HUES48 (cell line): ENCODE measurements at regions not wholly inside any gene's neighbourhood (a gene's known extent, or its start where the extent isn't known, plus 50 kb on each side); places are given as distances from the start of the nearest gene placed in this dataset.

ENCODE experiments used
- H3K27ac ChIP-seq: one replicate; pipeline ENCODE4 v1.7.0; 2013; ENCODE audit warnings: low read depth, low read length, inconsistent platforms
- H3K27me3 ChIP-seq: 2 replicates; pipeline ENCODE4 v1.6.1; 2013; ENCODE audit warnings: mild to moderate bottlenecking, low read length; ENCODE audit not compliant: control insufficient read depth, insufficient read depth
- H3K36me3 ChIP-seq: 2 replicates; pipeline ENCODE4 v1.6.1; 2013; ENCODE audit warnings: low read length; ENCODE audit not compliant: control insufficient read depth, insufficient read depth
- H3K4me1 ChIP-seq: 2 replicates; pipeline ENCODE4 v1.6.1; 2013; ENCODE audit warnings: mild to moderate bottlenecking, low read length; ENCODE audit not compliant: control insufficient read depth, insufficient read depth
- H3K4me3 ChIP-seq: 2 replicates; pipeline ENCODE4 v1.5.1; 2013; ENCODE audit warnings: mild to moderate bottlenecking, low read depth, low read length
- H3K9ac ChIP-seq: 2 replicates; pipeline ENCODE4 v1.6.1; 2013; ENCODE audit warnings: mild to moderate bottlenecking, low read depth, low read length, moderate library complexity
- H3K9me3 ChIP-seq: 2 replicates; pipeline ENCODE4 v1.6.1; 2013; ENCODE audit warnings: low read length; ENCODE audit not compliant: control insufficient read depth, insufficient read depth

DNA sequence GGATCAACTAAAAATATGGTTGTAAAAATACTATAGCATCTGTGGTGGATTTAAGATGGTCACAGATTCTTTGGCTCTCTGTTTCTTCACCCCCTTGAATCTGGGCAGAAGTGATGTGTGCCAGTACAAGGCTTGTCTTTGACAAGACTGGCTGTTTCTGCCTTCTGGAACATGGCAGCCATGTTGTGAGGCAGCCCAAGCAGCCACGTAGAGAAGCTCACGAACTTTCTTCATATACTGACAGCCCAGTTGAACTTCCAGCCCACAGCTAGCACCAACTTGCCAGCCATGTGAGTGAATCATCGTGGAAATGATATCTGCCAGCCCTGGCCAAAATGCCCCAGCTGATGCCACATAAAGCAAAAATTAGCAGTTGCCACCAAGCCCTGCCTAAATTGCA, 110.8 kb downstream of the BOD1 start:
- Histone ChIP-seq H3K4me3 (no peak overlapping the region), H3K27me3 (no peaks in the 10 kb centered on the region), H3K36me3 (no peaks in the 10 kb centered on the region), H3K9ac (no peak overlapping the region), H3K4me1 (no peaks in the 10 kb centered on the region), H3K27ac (no peak overlapping the region), H3K9me3 (no peaks in the 10 kb centered on the region; the same call in 1 of the 2 replicates)

GRCh38 chr5:173501922-173502321, 114.5 kb downstream of the BOD1 start:
- H3K9ac ChIP-seq: no peak overlapping the region
- no peak overlapping the region for H3K4me3 ChIP-seq
- H3K27me3 ChIP-seq: no peaks in the 10 kb centered on the region
- no peaks in the 10 kb centered on the region; the same call in 1 of the 2 replicates for H3K4me1 ChIP-seq
- no peaks in the 10 kb centered on the region for H3K36me3 ChIP-seq
- no peak overlapping the region for H3K27ac ChIP-seq
- no peaks in the 10 kb centered on the region; the same call in 1 of the 2 replicates for H3K9me3 ChIP-seq

GRCh38 chr5:173501271-173501670, 115.2 kb downstream of the BOD1 start:
- Histone ChIP-seq H3K27ac (no peak overlapping the region), H3K4me3 (no peak overlapping the region), H3K9ac (no peak overlapping the region), H3K36me3 (no peaks in the 10 kb centered on the region), H3K4me1 (no peaks in the 10 kb centered on the region; the same call in 1 of the 2 replicates), H3K27me3 (no peaks in the 10 kb centered on the region), H3K9me3 (no peaks in the 10 kb centered on the region; the same call in 1 of the 2 replicates)

GRCh38 chr5:173500213-173500560, 116.3 kb downstream of the BOD1 start:
- Histone ChIP-seq H3K27ac (no peak overlapping the region), H3K36me3 (no peaks in the 10 kb centered on the region), H3K9ac (no peak overlapping the region), H3K27me3 (no peaks in the 10 kb centered on the region), H3K4me1 (no peaks in the 10 kb centered on the region; the same call in 1 of the 2 replicates), H3K4me3 (no peak overlapping the region), H3K9me3 (no peaks in the 10 kb centered on the region)

DNA sequence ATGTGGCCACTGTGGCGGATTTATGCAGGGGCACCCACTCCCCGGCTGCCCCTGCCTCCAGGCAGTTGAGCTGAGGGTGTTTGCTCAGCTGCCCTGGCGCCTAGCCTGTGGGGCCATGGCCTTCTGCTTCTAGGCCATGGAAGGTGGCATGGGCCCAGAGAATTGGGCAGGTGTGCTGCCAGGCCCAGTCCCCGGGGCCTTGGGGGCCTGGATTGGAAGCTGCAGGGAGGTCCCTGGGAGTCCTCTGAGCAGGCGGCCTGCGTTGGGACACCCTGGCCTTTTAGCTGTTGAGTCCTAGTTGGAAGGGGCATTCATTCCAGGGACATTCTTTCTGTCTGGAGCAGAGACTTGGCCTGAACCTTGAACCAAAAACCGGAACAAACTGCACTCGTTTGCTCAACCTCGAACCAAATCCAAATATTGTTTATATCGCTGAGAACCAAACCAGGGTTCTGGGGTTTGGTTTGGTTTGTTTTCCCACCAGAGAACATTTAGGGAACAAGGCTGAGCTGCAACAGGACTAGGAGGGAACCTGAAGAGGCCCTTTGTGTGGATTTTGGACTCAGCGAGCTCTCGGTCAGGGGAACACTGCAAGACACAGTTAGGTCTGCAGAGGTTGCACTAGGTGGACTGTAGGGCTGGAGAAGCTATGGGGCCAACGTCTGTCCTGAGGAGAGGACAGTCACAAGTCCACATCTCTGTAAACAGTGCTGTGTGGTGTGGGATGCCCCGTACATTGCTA, 116.8 kb downstream of the BOD1 start:
- H3K27me3 ChIP-seq: no peaks in the 10 kb centered on the region
- no peaks in the 10 kb centered on the region for H3K36me3 ChIP-seq
- H3K4me1 ChIP-seq: no peaks in the 10 kb centered on the region; the same call in 1 of the 2 replicates
- no peak overlapping the region for H3K4me3 ChIP-seq
- no peaks in the 10 kb centered on the region for H3K9me3 ChIP-seq
- H3K27ac ChIP-seq: no peak overlapping the region
- H3K9ac ChIP-seq: no peak overlapping the region

DNA sequence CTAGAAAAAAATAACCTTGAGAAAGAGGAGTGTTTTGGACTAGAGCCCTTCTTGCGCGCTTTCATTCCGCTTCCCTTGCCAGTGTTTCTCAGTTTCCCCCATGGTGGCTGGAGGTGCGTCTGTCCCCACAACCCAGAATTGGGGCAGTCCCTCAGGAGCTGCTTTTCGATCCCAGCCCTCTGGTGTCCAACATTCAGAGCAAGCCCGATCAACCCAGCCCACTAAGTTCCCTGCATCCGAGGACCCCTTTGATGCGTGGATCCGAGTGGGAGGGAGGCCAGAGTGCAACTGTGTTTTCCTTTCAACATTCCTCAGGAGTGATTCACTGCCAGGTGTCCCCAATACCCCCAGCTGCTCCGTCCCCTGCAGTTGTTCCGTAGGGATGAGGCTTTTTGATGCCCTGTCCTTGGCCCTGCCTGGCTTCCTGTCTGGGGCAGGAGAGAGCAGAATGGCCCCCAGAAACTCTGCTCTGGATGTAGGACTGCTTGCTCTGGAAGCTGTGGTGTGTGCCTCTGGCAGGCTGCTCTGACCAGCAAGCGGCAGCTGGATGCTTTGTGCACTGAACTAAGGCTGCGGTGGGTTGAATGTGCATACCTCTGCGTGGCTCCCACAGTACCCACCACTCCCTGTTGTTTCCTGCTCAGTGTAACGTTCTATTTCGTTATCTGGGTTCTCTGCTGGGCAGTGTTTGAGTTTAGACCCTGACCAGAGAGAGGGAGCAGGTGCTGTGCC, 117.5 kb downstream of the BOD1 start:
- H3K27ac ChIP-seq: no peak overlapping the region
- H3K9ac ChIP-seq: no peak overlapping the region
- no peaks in the 10 kb centered on the region for H3K27me3 ChIP-seq
- no peaks in the 10 kb centered on the region; the same call in 1 of the 2 replicates for H3K4me1 ChIP-seq
- no peak overlapping the region for H3K4me3 ChIP-seq
- no peaks in the 10 kb centered on the region for H3K9me3 ChIP-seq
- H3K36me3 ChIP-seq: no peaks in the 10 kb centered on the region

- H3K9me3 ChIP-seq: no peaks in the 10 kb centered on the region
- H3K36me3 ChIP-seq: no peaks in the 10 kb centered on the region
- H3K4me1 ChIP-seq: no peaks in the 10 kb centered on the region; the same call in 1 of the 2 replicates
- no peak overlapping the region for H3K9ac ChIP-seq
- H3K4me3 ChIP-seq: no peak overlapping the region
- H3K27ac ChIP-seq: no peak overlapping the region
- no peaks in the 10 kb centered on the region for H3K27me3 ChIP-seq
These were observed 118.2 kb downstream of the BOD1 start for GRCh38 chr5:173498286-173498685.

GRCh38 chr5:173497685-173498084, 118.8 kb downstream of the BOD1 start:
- H3K27ac ChIP-seq: no peak overlapping the region
- H3K36me3 ChIP-seq: no peaks in the 10 kb centered on the region
- H3K4me3 ChIP-seq: no peak overlapping the region
- H3K9me3 ChIP-seq: no peaks in the 10 kb centered on the region
- H3K27me3 ChIP-seq: no peaks in the 10 kb centered on the region
- no peak overlapping the region for H3K9ac ChIP-seq
- H3K4me1 ChIP-seq: no peaks in the 10 kb centered on the region; the same call in 1 of the 2 replicates

DNA sequence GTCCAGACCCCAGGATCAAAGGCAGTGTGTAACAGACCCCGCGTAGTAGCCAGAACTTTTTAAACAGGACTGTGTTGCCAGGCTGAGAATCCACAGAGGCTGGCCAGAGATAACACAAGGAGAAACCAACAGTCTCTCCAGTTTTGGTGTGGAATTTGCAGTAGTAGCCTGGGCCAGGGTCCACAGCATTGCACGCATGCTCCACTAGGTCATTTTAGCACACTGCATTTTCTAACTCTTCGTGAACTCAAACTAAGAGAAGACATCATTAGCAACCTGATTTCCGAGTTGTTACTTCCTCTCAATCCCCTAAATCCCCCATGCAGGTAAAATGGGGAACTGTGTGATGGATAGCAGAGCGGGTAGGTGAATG, 119.6 kb downstream of the BOD1 start:
- H3K27ac ChIP-seq: no peak overlapping the region
- no peaks in the 10 kb centered on the region for H3K9me3 ChIP-seq
- no peaks in the 10 kb centered on the region for H3K27me3 ChIP-seq
- no peak overlapping the region for H3K4me3 ChIP-seq
- no peaks in the 10 kb centered on the region for H3K36me3 ChIP-seq
- no peaks in the 10 kb centered on the region; the same call in 1 of the 2 replicates for H3K4me1 ChIP-seq
- H3K9ac ChIP-seq: no peak overlapping the region

GRCh38 chr5:173496129-173496882, 120.1 kb downstream of the BOD1 start:
- Histone ChIP-seq H3K27me3 (no peaks in the 10 kb centered on the region), H3K9ac (no peak overlapping the region), H3K27ac (no peak overlapping the region), H3K9me3 (no peaks in the 10 kb centered on the region), H3K4me3 (no peak overlapping the region), H3K36me3 (no peaks in the 10 kb centered on the region), H3K4me1 (no peaks in the 10 kb centered on the region; the same call in 1 of the 2 replicates)
